OCI-LY7 (cell line): ENCODE measurements at regions not wholly inside any gene's neighbourhood (a gene's known extent, or its start where the extent isn't known, plus 50 kb on each side); places are given as distances from the start of the nearest gene placed in this dataset.

Experiments
- BruUV-seq: library from RNA; stranded (reverse); fragments of 400-500 nt; replicated peaks from 2 replicates; lab custom pipeline; 2021; lab: Mats Ljungman, UMichigan
- CTCF ChIA-PET: fragments of 300-600 bp; sonication (Branson Sonifier 250); formaldehyde crosslinking; loops from one replicate; lab custom pipeline; 2022; ENCODE audit warnings: antibody characterized with exemption; ENCODE audit not compliant: unreplicated experiment; lab: Charles Lee
- POLR2A ChIA-PET: fragments of 300-600 bp; sonication (Branson Sonifier 250); formaldehyde crosslinking; loops from one replicate; lab custom pipeline; 2022; ENCODE audit warnings: antibody characterized with exemption; lab: Charles Lee
- DNase-seq: peaks from one replicate; pipeline ENCODE4 v3.0.0-alpha.2; 2015; ENCODE audit warnings: low spot score
- H2AFZ ChIP-seq: fragments of 200-600 bp; sonication (generic), shearing (Covaris generic); 2 replicates; pipeline ENCODE4 v1.6.1; 2014; ENCODE audit warnings: mild to moderate bottlenecking, antibody characterized with exemption, low read length, moderate library complexity
- H3K27ac ChIP-seq: fragments of 200-600 bp; sonication (generic); 2 replicates; pipeline ENCODE4 v1.5.1; 2014; ENCODE audit warnings: mixed run types, low read depth, mild to moderate bottlenecking, moderate library complexity, low read length, inconsistent platforms; ENCODE audit not compliant: poor library complexity, severe bottlenecking
- H3K36me3 ChIP-seq: fragments of 200-600 bp; sonication (generic); 2 replicates; pipeline ENCODE4 v1.6.1; 2014; ENCODE audit warnings: mild to moderate bottlenecking, antibody characterized with exemption, low read length, moderate library complexity, mixed read lengths; ENCODE audit not compliant: insufficient read depth
- H3K4me1 ChIP-seq: fragments of 200-600 bp; sonication (generic); 2 replicates; pipeline ENCODE4 v1.5.1; 2014; ENCODE audit warnings: mild to moderate bottlenecking, low read length; ENCODE audit not compliant: insufficient read depth, poor library complexity, severe bottlenecking
- H3K4me2 ChIP-seq: fragments of 200-600 bp; sonication (generic); 2 replicates; pipeline ENCODE4 v1.6.1; 2014; ENCODE audit warnings: mild to moderate bottlenecking, low read length
- H3K4me3 ChIP-seq: fragments of 200-600 bp; sonication (generic); 2 replicates; pipeline ENCODE4 v1.5.1; 2014; ENCODE audit warnings: mild to moderate bottlenecking, low read depth, low read length; ENCODE audit not compliant: poor library complexity, severe bottlenecking
- H3K79me2 ChIP-seq: fragments of 200-600 bp; sonication (generic); 2 replicates; pipeline ENCODE4 v1.6.1; 2016; ENCODE audit warnings: low read depth, mild to moderate bottlenecking, low read length, moderate library complexity, mixed read lengths; ENCODE audit not compliant: insufficient read depth
- H3K9me2 ChIP-seq: fragments of 200-600 bp; sonication (generic); 2 replicates; pipeline ENCODE4 v1.6.1; 2016; ENCODE audit warnings: mild to moderate bottlenecking, low read length, mixed read lengths; ENCODE audit not compliant: insufficient read depth
- H3K9me3 ChIP-seq: fragments of 200-600 bp; sonication (generic); 2 replicates; pipeline ENCODE4 v1.6.1; 2014; ENCODE audit warnings: mild to moderate bottlenecking, mixed run types, low read length, mixed read lengths
- H4K20me1 ChIP-seq: fragments of 200-600 bp; sonication (generic); 2 replicates; pipeline ENCODE4 v1.6.1; 2014; ENCODE audit warnings: mild to moderate bottlenecking, antibody characterized with exemption, low read length, moderate library complexity, mixed read lengths; ENCODE audit not compliant: insufficient read depth
- EZH2phosphoT487 ChIP-seq: fragments of 200-600 bp; sonication (generic); IDR thresholded peaks from 2 replicates; pipeline ENCODE4 v1.6.1; 2018; ENCODE audit warnings: low read depth, borderline replicate concordance, mild to moderate bottlenecking, mixed run types, antibody characterized with exemption, low read length, moderate library complexity, mixed read lengths
- intact Hi-C: fragments of 100-400 bp; cut with micrococcal nuclease; formaldehyde crosslinking; loops from one replicate; pipeline ENCODE4 v1.10.0; 2022; ENCODE audit not compliant: unreplicated experiment
- TF ChIP-seq, protein P1 (sequence below): fragments of 200-600 bp; sonication (generic); conservative IDR thresholded peaks from 2 replicates; pipeline ENCODE4 v1.5.1; 2014; ENCODE audit warnings: mild to moderate bottlenecking, antibody characterized with exemption, low read length, moderate library complexity, mixed read lengths

DNA sequence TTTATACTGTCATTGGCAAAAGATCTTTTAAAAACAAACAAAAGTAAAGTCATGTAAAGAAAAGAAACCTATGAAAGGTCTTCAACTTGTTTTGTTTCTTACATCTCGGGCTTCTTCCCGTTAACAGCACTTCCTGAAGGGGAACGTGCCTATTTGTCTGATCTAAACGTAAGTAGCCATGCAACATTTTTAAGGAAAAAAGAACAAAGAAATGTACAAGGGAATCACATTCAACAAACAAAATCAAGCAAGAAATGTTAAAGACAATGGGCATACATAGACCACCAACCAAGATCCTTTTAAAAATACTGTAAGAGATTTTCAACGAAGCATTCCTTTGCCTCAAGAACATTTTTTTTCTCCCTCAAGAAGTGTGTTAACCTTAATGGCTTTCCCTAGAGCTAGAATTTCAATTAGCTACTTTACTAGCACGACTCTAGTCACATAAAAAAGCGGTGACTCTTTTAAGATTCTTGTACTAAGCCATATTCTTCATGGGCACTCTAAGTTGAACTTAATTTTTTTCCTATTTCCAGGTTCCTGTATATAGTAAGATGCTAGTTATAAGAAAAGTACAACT is 112.0 kb upstream of the TTC29 start:
- Histone ChIP-seq H3K27ac (no peak overlapping the region), H3K79me2 (no peaks in the 10 kb centered on the region), H3K4me1 (no peaks in the 10 kb centered on the region), H3K36me3 (no peaks in the 10 kb centered on the region), H3K4me2 (peak overlapping the region; percentile 48), H3K9me3 (no peaks in the 10 kb centered on the region), H2AFZ (peak overlapping the region; percentile 87), H4K20me1 (no peaks in the 10 kb centered on the region), H3K9me2 (no peaks in the 10 kb centered on the region), H3K4me3 (peak overlapping the region; percentile 38)
- POLR2A ChIA-PET, result interaction anchor here (0.6 to 1.1 kb wide), 2 partner anchors 13 to 711 kb away, joined by 4 read pairs; no protein-coding TSS in a partner anchor
- intact Hi-C loops, result no loop called here
- TF ChIP-seq, protein P1, sequence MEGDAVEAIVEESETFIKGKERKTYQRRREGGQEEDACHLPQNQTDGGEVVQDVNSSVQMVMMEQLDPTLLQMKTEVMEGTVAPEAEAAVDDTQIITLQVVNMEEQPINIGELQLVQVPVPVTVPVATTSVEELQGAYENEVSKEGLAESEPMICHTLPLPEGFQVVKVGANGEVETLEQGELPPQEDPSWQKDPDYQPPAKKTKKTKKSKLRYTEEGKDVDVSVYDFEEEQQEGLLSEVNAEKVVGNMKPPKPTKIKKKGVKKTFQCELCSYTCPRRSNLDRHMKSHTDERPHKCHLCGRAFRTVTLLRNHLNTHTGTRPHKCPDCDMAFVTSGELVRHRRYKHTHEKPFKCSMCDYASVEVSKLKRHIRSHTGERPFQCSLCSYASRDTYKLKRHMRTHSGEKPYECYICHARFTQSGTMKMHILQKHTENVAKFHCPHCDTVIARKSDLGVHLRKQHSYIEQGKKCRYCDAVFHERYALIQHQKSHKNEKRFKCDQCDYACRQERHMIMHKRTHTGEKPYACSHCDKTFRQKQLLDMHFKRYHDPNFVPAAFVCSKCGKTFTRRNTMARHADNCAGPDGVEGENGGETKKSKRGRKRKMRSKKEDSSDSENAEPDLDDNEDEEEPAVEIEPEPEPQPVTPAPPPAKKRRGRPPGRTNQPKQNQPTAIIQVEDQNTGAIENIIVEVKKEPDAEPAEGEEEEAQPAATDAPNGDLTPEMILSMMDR, result no peak
- no peak for TF ChIP-seq EZH2phosphoT487
- BruUV-seq, result no TSS peak
- CTCF ChIA-PET, result no interaction called here
- peak; percentile 10 for DNase-seq

DNA sequence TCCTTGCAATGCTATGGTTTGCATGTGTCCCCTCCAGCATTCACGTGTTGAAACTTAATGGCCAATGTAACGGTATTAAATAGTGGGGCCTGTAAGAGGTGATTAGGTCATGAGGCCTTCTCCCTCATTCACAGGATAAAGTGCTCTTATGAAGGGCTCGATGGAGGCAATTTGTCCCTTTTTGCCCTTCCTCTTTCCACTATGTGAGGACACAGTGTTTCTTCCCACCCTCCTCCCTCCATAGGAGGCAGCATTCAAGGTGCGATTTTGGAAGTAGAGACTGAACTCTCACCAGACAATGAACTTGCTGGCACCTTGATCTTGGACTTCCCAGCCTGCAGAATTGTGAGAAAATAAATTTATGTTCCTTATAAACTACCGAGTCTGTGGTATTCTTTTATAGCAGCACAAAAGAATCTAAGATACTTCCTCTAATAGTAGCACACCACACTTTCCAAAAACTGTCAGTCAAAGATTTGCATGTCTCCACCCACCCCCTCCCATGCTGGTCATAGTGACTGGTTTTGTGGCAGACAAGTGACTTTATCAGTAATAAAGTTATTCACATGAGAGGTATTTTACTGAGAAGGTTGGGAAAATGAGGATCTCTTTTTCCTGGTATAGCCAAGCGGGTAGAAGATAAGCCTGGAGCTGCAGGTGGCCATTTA is 113.5 kb upstream of the TTC29 start:
- Histone ChIP-seq H3K36me3 (no peaks in the 10 kb centered on the region), H3K27ac (no peak overlapping the region), H3K9me3 (no peaks in the 10 kb centered on the region), H3K4me2 (no peak overlapping the region; the same call in 1 of the 2 replicates), H4K20me1 (no peaks in the 10 kb centered on the region), H3K79me2 (no peaks in the 10 kb centered on the region), H3K9me2 (no peaks in the 10 kb centered on the region), H3K4me3 (no peak overlapping the region), H2AFZ (no peak overlapping the region), H3K4me1 (no peaks in the 10 kb centered on the region)
- BruUV-seq, result no TSS peak
- ChIA-PET CTCF (no interaction called here), POLR2A (no interaction called here)
- TF ChIP-seq, protein P1, result no peak
- no peak for TF ChIP-seq EZH2phosphoT487
- DNase-seq, result peak; percentile 1
- intact Hi-C loops, result no loop called here
